Hematopoietic multipotent progenitor cell treated with erythropoietin and hydrocortisone succinate and interleukin-3 and kit ligand, for 4 days (in vitro differentiated cells): ENCODE measurements at regions not wholly inside any gene's neighbourhood (a gene's known extent, or its start where the extent isn't known, plus 50 kb on each side); places are given as distances from the start of the nearest gene placed in this dataset.
"Not testable (repeated sequence)": the region's sequence is repeated elsewhere in the genome, so short reads cannot be mapped to it uniquely, and the experiment has no call there.

Experiments used
- DNase-seq: peaks from one replicate; pipeline ENCODE4 v3.0.0-alpha.2; 2015

DNA sequence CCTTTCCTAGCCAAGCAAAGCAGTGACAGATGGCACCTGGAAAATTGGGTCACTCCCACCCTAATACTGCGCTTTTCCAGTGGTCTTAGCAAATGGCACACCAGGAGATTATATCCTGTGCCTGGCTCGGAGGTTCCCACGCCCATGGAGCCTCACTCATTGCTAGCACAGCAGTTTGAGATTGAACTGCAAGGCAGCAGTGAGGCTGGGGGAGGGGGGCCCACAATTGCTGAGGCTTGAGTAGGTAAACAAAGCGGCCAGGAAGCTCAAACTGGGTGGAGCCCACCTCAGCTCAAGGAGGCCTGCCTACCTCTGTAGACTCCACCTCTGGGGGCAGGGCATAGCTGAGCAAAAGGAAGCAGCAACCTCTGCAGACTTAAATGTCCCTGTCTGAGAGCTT, 635.0 kb downstream of the C12orf50 start:
- not testable (repeated sequence) for DNase-seq

DNA sequence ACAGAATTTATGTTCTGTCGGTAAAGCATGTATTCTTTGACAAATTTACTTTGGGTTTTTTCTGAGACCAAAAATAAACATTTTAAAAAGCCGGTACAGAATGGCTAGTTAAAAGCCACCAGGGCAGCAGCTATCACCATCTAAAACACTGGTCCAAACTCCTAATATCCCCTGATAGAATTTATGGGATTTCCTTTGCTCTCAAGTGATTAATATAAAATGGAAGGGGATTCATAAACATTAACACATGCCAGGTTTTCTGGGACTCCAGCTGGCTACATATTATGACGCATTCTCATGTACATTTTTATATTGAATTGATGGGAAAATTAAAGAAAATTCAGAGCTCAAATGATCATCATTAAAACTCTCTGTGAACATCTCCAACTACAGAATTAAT, 640.8 kb downstream of the C12orf50 start:
- DNase-seq: no peak

- no peak for DNase-seq
These were observed 643.9 kb downstream of the C12orf50 start for GRCh38 chr12:87385322-87385721.

DNA sequence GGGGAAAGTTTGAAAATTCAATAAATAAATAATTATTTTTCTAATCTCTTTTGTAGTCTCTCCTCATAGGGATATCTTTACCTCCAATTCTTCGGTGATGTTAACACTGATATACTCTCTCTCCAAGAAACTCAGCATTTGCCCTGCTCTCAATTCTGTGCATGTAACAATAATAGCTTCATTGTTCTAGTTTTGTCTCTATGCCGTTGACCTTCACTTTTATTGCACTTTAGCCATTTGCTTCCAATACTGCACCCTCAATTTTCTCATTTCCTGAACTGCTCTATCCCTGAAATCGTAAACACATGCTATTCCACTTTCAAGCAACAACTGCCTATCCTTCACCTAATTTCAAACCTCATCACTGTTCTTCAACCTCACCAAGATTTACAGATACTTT, 645.0 kb downstream of the C12orf50 start:
- no peak for DNase-seq

GRCh38 chr12:87383680-87384079, 645.5 kb downstream of the C12orf50 start:
- DNase-seq: no peak

DNA sequence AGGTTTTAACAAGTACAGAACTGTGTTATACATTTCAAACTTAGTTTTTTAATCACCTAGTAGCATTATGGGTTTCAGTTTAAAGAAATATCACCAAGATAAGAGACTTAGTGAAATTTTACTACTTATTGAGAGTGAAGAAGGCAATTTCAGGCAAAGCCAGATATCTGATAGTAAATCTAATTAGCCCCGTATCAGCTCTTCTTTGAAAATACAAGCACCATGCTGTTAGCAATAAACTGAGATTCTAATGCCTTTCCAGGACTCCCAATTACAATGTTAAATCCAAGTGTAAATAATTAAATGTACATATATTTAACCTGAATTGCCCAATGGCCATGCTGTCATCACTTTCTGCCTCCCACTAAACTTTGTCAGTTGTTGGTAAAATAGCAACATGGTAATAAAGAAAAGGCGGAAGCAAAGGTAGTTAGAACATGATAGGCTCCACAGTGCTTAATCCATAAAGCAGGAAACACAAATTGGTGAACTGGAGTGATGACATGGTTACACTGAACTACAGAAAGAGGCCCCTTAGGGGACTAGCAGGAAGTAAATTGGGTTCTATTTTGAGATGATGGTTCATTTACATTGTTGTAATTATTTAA, 646.1 kb downstream of the C12orf50 start:
- DNase-seq: no peak

DNA sequence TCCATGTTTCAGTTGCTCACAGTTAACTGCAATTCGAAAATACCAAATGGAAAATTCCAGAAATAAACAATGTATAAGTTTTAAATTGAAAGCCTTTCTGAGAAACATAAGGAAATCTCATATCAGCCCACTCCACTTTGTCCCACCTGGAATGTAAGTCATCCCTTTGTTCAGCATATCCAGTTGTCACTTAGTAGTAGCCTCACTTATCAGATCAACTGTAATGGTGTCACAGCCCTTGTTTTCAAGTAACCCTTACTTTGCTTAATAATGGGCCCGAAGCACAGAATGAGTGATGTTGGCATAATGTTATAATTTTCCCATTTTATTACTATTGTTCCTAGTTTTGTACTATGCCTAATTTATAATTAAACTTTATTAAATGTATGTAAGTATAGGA, 646.8 kb downstream of the C12orf50 start:
- DNase-seq: no peak

GRCh38 chr12:87381742-87382141, 647.5 kb downstream of the C12orf50 start:
- peak; percentile 51 for DNase-seq

- no peak for DNase-seq
These were observed 650.7 kb downstream of the C12orf50 start for GRCh38 chr12:87378526-87378925.

DNA sequence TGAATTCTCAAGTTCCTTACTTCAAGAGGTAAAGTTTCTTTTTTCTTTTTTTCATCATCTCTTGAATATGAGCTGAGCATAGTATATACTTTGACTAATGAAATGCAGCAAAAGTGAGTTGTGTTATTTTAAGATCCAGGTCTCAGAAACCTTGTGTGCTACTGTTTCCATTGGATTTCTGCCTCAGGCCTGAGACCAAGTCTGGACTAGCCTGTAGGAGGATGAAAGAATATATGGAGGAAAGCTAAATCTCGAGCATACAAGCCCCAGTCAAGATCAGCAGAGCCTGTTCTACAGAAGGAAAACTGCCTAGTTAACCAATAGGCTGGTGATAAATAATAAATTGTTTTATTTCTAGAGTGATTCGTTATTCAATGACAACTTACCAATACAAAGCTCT, 652.5 kb downstream of the C12orf50 start:
- DNase-seq: no peak

- DNase-seq: no peak
These were observed 660.0 kb downstream of the C12orf50 start for GRCh38 chr12:87369161-87369560.

GRCh38 chr12:87368259-87368658, 660.9 kb downstream of the C12orf50 start:
- DNase-seq: no peak

DNA sequence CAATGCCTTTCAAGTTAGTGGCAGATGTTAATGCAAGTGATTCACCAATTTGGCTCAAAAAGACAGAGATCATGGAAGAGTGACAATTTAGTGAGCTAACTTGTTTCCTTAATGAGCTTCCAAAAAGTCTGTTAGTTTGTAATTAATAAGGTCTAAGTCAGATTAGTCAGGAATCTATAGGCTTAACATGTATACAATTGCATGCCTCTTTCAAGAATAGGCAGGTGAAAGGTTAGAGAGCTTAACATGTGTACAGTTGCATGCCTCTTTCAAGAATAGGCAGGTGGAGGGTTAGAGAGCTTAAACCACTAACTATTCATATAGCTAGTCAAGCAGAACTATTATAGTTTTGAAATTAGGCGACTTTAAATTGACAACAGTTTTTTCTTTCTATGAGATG, 663.8 kb downstream of the C12orf50 start:
- DNase-seq: no peak

- DNase-seq: no peak
These were observed 665.6 kb downstream of the C12orf50 start for GRCh38 chr12:87363497-87364084.

DNA sequence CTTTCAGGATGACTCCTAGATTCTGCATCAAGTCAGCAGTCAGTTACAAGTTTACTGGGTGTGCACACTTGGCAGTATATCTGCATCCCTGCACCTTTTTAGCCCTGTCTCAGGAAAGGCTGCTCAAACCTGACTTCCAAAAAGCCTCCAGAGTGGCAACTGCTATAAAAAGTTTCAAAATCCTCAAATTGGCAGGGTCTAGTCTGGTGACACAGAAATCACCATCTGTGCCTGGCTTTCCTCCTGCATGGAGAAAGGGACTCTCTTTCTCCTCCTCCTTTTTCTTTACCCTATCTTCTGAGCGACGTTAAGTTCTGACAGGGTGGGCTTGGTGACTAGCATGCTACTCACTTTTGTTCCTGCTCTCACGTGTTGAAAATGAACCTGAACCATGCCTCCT, 679.5 kb downstream of the C12orf50 start:
- no peak for DNase-seq

- DNase-seq: no peak
These were observed 681.1 kb downstream of the C12orf50 start for GRCh38 chr12:87348071-87348470.

- DNase-seq: no peak
These were observed 684.5 kb downstream of the C12orf50 start for GRCh38 chr12:87344699-87345098.

- DNase-seq: no peak
These were observed 690.5 kb downstream of the C12orf50 start for GRCh38 chr12:87338681-87339080.

- DNase-seq: no peak
These were observed 692.3 kb downstream of the C12orf50 start for GRCh38 chr12:87336814-87337336.

- no peak for DNase-seq
These were observed 696.0 kb downstream of the C12orf50 start for GRCh38 chr12:87332987-87333726.

DNA sequence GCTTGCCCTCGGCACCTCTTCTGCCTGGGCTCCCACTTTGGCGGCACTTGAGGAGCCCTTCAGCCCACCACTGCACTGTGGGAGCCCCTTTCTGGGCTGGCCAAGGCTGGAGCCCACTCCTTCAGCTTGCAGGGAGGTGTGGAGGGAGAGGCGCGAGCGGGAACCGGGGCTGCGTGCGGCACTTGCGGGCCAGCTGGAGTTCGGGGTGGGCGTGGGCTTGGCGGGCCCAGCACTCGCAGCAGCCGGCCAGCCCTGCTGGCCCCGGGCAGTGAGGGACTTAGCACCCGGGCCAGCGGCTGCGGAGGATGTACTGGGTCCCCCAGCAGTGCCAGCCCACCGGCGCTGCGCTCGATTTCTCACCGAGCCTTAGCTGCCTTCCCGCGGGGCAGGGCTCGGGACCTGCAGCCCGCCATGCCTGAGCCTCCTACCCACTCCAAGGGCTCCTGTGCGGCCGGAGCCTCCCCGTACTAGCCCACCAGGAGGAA, 699.1 kb downstream of the C12orf50 start:
- not testable (repeated sequence) for DNase-seq

GRCh38 chr12:87329076-87329863, 699.9 kb downstream of the C12orf50 start:
- no peak for DNase-seq

DNA sequence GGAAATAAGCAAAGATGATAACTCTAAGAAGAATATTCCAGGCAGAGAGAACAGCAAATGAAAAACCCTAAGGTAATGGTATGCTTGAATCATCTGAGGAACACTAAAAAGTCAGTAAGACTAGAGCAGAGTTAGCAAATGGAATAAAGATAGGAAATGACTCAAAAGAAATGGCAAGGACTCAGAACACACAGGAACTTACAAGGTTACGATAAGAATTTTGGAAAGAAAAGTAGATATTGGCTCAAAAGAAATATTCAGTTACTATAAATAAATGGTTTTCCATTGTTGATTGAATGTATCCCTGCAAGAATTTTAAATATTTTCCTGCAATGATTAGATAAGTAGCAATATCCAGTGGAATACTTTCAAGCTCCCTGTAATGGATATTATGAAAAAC, 705.8 kb downstream of the C12orf50 start:
- DNase-seq: no peak
